Keratinocyte (primary cell): ENCODE measurements at regions not wholly inside any gene's neighbourhood (a gene's known extent, or its start where the extent isn't known, plus 50 kb on each side); places are given as distances from the start of the nearest gene placed in this dataset.

Source experiments
- DNase-seq: peaks from one replicate; pipeline ENCODE4 v3.0.0-alpha.2; 2011; ENCODE audit warnings: low read depth, missing footprints, low spot score
- FAIRE-seq: peaks from 2 replicates; lab custom pipeline; 2011; peaks lifted over from hg19 to GRCh38; lab: Jason Lieb, UNC
- H2AFZ ChIP-seq: 2 replicates; pipeline ENCODE4 v1.6.0; 2012; ENCODE audit warnings: low read length, control low read depth, inconsistent platforms; ENCODE audit not compliant: control insufficient read depth
- H3K27ac ChIP-seq: 2 replicates; pipeline ENCODE4 v1.5.1; 2011; ENCODE audit warnings: low read length; ENCODE audit not compliant: control insufficient read depth, insufficient read depth
- H3K27me3 ChIP-seq: 3 replicates; pipeline ENCODE4 v1.6.0; 2011; ENCODE audit warnings: low read length; ENCODE audit not compliant: control insufficient read depth, insufficient read depth; ENCODE audit errors: extremely low read depth
- H3K36me3 ChIP-seq, 2 experiments: 2 replicates in 1 of 2; 3 replicates in 1 of 2; pipeline ENCODE4 v1.5.1; 2011; ENCODE audit warnings: low read length in 2 of 2, mild to moderate bottlenecking in 1 of 2; ENCODE audit not compliant: control insufficient read depth in 2 of 2, insufficient read depth in 2 of 2; ENCODE audit errors: extremely low read depth in 1 of 2
- H3K4me1 ChIP-seq: 3 replicates; pipeline ENCODE4 v1.5.1; 2011; ENCODE audit warnings: low read length; ENCODE audit not compliant: control insufficient read depth, insufficient read depth; ENCODE audit errors: extremely low read depth
- H3K4me2 ChIP-seq: 3 replicates; pipeline ENCODE4 v1.6.0; 2011; ENCODE audit warnings: low read depth, low read length; ENCODE audit not compliant: control insufficient read depth, insufficient read depth; ENCODE audit errors: extremely low read depth
- H3K4me3 ChIP-seq, 3 experiments: fragments of 200-600 bp in 1 of 3; sonication (generic) in 1 of 3; 2 replicates in 2 of 3; 3 replicates in 1 of 3; pipeline ENCODE4 v1.5.1; 2011 to 2016; ENCODE audit warnings: low read length in 3 of 3, mild to moderate bottlenecking in 3 of 3, control low read depth in 2 of 3, inconsistent platforms in 1 of 3, low read depth in 1 of 3, mixed read lengths in 1 of 3, mixed run types in 1 of 3, moderate library complexity in 1 of 3; ENCODE audit not compliant: control insufficient read depth in 2 of 3, insufficient read depth in 2 of 3; ENCODE audit errors: extremely low read depth in 1 of 3
- H3K79me2 ChIP-seq: 2 replicates; pipeline ENCODE4 v1.6.0; 2012; ENCODE audit warnings: low read length; ENCODE audit not compliant: control insufficient read depth, insufficient read depth
- H3K9ac ChIP-seq: 3 replicates; pipeline ENCODE4 v1.6.0; 2011; ENCODE audit warnings: low read length; ENCODE audit not compliant: control insufficient read depth, insufficient read depth; ENCODE audit errors: extremely low read depth
- H3K9me1 ChIP-seq: 3 replicates; pipeline ENCODE4 v1.6.0; 2011; ENCODE audit warnings: low read length; ENCODE audit not compliant: control insufficient read depth, insufficient read depth; ENCODE audit errors: extremely low read depth
- H3K9me3 ChIP-seq: 2 replicates; pipeline ENCODE4 v1.5.1; 2012; ENCODE audit warnings: low read depth, low read length; ENCODE audit not compliant: control insufficient read depth
- H4K20me1 ChIP-seq: 3 replicates; pipeline ENCODE4 v1.6.0; 2011; ENCODE audit warnings: low read length; ENCODE audit not compliant: control insufficient read depth, insufficient read depth; ENCODE audit errors: extremely low read depth
- CTCF ChIP-seq, 3 experiments: IDR thresholded peaks in 1 of 3; conservative IDR thresholded peaks in 1 of 3; optimal IDR thresholded peaks in 1 of 3; 2 replicates in 2 of 3; 3 replicates in 1 of 3; pipeline versions ENCODE3 to v1.5.1; 2011; ENCODE audit warnings: low read length in 3 of 3, mild to moderate bottlenecking in 3 of 3, moderate library complexity in 2 of 3, control low read depth in 1 of 3, inconsistent platforms in 1 of 3; ENCODE audit not compliant: insufficient read depth in 2 of 3; ENCODE audit errors: extremely low read depth in 1 of 3
- EZH2 ChIP-seq: IDR thresholded peaks from one replicate; pipeline ENCODE4 v1.6.1; 2012; ENCODE audit warnings: inconsistent platforms, mild to moderate bottlenecking, low read length, moderate library complexity
- dilution Hi-C: fragments of 300-500 bp; cut with MboI; formaldehyde crosslinking; loops from one replicate; pipeline ENCODE4 v1.7.0; 2020; ENCODE audit warnings: low sequenced_read_pairs; ENCODE audit not compliant: extremely low pct_ligation_motif_present

- peaks cover 6% of the 10 kb centered on the region for H3K27me3 ChIP-seq
- H3K79me2 ChIP-seq, result no peaks in the 10 kb centered on the region
- TF ChIP-seq CTCF (optimal IDR thresholded peaks at IDR 0.05 in 1 of 3, IDR thresholded peaks at IDR 0.05 in 1 of 3, conservative IDR thresholded peaks at IDR 0.05 in 1 of 3; ENCODE audit: extremely low read depth in 1 of 3, insufficient read depth in 2 of 3, low read length in 3 of 3) (no peak), EZH2 (no peak)
- no peak overlapping the region for H3K4me3 ChIP-seq
- no peak overlapping the region for H2AFZ ChIP-seq
- no peaks in the 10 kb centered on the region for H3K9me1 ChIP-seq
- H3K4me2 ChIP-seq, result no peak overlapping the region
- FAIRE-seq, result no peak
- H3K9ac ChIP-seq, result no peak overlapping the region
- dilution Hi-C loops, result no loop called here
- DNase-seq, result no peak
- H3K9me3 ChIP-seq, result no peaks in the 10 kb centered on the region
- peaks cover 11% of the 10 kb centered on the region for H3K4me1 ChIP-seq
- no peaks in the 10 kb centered on the region for H3K36me3 ChIP-seq
- no peaks in the 10 kb centered on the region for H4K20me1 ChIP-seq
- no peak overlapping the region for H3K27ac ChIP-seq
Measured at GRCh38 chr2:566379-567313, 110.6 kb downstream of the TMEM18 start.

DNA sequence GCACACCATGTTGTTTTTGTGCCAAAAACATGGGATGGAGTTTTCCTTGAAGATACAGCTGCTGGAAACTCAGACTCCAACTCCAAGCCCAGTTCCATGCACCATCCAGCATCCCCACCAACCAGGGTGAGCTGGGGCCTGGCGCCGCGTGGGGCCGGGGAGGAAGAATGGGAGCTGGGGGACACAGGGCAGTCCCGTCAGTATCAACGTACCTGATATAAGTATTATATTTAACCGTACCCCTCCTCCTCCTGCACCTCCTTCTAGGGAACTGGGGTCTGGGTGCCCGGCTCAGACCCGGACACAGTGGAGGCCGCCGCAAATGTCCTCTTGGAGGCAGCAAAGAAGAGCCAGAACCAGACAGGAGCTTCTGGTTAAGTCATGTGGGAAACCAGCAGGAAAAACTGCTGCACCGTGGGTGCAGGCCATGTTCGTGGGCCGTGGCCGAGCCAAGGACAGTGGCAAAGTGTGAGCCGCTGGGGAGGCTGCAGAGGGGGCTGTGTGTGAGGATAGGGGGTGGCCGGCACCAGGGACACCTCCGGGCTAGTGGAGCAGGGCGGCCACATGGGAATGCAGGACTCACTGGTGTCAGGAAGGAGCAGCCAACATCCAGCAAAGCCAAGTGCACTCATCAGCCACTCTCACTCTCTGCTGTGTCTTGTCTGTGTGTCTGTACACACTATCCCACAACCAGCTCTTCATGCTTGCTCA is 112.6 kb downstream of the TMEM18 start:
- Histone ChIP-seq H3K9me3 (no peaks in the 10 kb centered on the region), H3K27me3 (peaks cover 6% of the 10 kb centered on the region)

More for the DNA sequence above, 112.6 kb downstream of the TMEM18 start:
- dilution Hi-C loops, result no loop called here
- Histone ChIP-seq H3K9me1 (no peaks in the 10 kb centered on the region), H4K20me1 (no peaks in the 10 kb centered on the region), H3K27ac (no peak overlapping the region), H2AFZ (no peak overlapping the region), H3K9ac (no peak overlapping the region), H3K36me3 (no peaks in the 10 kb centered on the region), H3K4me3 (no peak overlapping the region), H3K4me1 (peaks cover 11% of the 10 kb centered on the region), H3K79me2 (no peaks in the 10 kb centered on the region), H3K4me2 (no peak overlapping the region)
- no peak for TF ChIP-seq CTCF (optimal IDR thresholded peaks at IDR 0.05 in 1 of 3, IDR thresholded peaks at IDR 0.05 in 1 of 3, conservative IDR thresholded peaks at IDR 0.05 in 1 of 3; ENCODE audit: extremely low read depth in 1 of 3, insufficient read depth in 2 of 3, low read length in 3 of 3)
- TF ChIP-seq EZH2, result no peak
- no peak for DNase-seq
- FAIRE-seq, result no peak
